Mucosa of descending colon (tissue), 3 donors: ENCODE measurements at regions not wholly inside any gene's neighbourhood (a gene's known extent, or its start where the extent isn't known, plus 50 kb on each side); places are given as distances from the start of the nearest gene placed in this dataset.
"Not testable (repeated sequence)": the region's sequence is repeated elsewhere in the genome, so short reads cannot be mapped to it uniquely, and the experiment has no call there.

ENCODE experiments used
- ATAC-seq: fragments of 200-7000 bp; cut with Tn5 transposase; one replicate; pipeline ENCODE4 v1.9.1; 2020; ENCODE audit warnings: mild to moderate bottlenecking, moderate library complexity
- DNase-seq, 3 donors: peaks; one replicate each; pipeline ENCODE4 v3.0.0-alpha.2; 2020
- H3K36me3 ChIP-seq: fragments of 200-600 bp; one replicate; pipeline ENCODE4 v1.8.0; 2021; ENCODE audit warnings: low read depth, mild to moderate bottlenecking
- H3K4me1 ChIP-seq: fragments of 200-600 bp; one replicate; pipeline ENCODE4 v1.8.0; 2021; ENCODE audit warnings: low read depth, mild to moderate bottlenecking
- H3K4me3 ChIP-seq: fragments of 200-600 bp; one replicate; pipeline ENCODE4 v1.8.0; 2021; ENCODE audit warnings: mild to moderate bottlenecking
- H3K9me3 ChIP-seq: fragments of 200-600 bp; one replicate; pipeline ENCODE4 v1.8.0; 2021; ENCODE audit warnings: mild to moderate bottlenecking
- intact Hi-C, 2 donors: fragments of 100-400 bp; cut with DNase I in 1 of 2; cut with micrococcal nuclease in 1 of 2; formaldehyde crosslinking; loops; one replicate each; pipeline versions ENCODE4 v1.11.0 to v1.11.1; 2022; cut with DNase I, micrococcal nuclease
- TF ChIP-seq, protein P1 (sequence below): fragments of 200-600 bp; IDR thresholded peaks from one replicate; pipeline ENCODE4 v1.8.0; 2022; ENCODE audit warnings: antibody characterized with exemption, mild to moderate bottlenecking
- donor health status: DM: no; HTN: no; CAD: no; lungs with moderate emphysema.
- donor health status: DM: no; HTN: no; CAD: no.
- donor health status: DM: no; HTN: yes; CAD: no.

DNA sequence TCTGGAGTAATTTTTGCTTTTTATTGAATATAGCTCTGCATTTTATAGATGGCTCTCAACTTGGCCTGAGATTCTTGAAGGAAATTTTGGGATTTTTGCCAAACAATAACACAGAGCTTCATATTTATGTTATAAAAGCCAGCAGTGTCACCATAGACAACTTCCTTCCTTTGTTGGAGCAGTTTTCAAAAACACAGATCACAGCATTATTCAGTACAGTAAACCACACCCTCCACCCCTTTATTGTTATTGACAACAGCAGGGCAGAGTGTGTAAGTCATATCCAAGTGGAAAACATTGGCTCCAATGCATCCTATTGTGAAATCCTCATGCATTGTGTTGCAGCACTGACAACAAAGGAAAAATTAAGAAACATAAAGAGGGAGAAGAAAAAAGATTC, 62.6 kb upstream of the PRSS23 start:
- H3K4me3 ChIP-seq, result no peak overlapping the region
- H3K36me3 ChIP-seq, result no peaks in the 10 kb centered on the region
- no peaks in the 10 kb centered on the region for H3K4me1 ChIP-seq
- intact Hi-C loops, result no loop called here
- ATAC-seq (no peak), DNase-seq (no peak)
- no peaks in the 10 kb centered on the region for H3K9me3 ChIP-seq
- TF ChIP-seq, protein P1, sequence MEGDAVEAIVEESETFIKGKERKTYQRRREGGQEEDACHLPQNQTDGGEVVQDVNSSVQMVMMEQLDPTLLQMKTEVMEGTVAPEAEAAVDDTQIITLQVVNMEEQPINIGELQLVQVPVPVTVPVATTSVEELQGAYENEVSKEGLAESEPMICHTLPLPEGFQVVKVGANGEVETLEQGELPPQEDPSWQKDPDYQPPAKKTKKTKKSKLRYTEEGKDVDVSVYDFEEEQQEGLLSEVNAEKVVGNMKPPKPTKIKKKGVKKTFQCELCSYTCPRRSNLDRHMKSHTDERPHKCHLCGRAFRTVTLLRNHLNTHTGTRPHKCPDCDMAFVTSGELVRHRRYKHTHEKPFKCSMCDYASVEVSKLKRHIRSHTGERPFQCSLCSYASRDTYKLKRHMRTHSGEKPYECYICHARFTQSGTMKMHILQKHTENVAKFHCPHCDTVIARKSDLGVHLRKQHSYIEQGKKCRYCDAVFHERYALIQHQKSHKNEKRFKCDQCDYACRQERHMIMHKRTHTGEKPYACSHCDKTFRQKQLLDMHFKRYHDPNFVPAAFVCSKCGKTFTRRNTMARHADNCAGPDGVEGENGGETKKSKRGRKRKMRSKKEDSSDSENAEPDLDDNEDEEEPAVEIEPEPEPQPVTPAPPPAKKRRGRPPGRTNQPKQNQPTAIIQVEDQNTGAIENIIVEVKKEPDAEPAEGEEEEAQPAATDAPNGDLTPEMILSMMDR, result no peak

DNA sequence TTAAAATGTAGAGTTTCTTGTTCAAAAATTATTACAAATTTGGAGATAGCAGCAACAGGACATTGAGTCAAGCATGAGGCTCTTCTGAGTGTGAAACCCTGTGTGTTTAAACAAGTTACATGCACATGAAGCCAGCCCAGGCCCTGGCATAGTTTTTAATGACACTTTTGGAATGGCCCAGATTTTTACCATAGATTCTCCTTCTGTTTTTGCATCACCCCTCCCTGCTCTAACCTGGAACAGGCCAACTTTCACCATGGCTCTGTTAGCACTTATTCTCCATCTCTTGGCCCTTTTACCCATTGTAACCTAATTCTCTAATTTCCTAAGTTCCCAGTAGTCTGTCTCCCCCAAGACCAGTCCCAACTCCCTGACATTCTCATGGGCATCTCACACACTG, 63.1 kb upstream of the PRSS23 start:
- ATAC-seq (no peak), DNase-seq (no peak)
- TF ChIP-seq, protein P1, result no peak
- Histone ChIP-seq H3K4me3 (no peak overlapping the region), H3K9me3 (no peaks in the 10 kb centered on the region), H3K36me3 (no peaks in the 10 kb centered on the region), H3K4me1 (no peaks in the 10 kb centered on the region)
- intact Hi-C loops, result no loop called here

DNA sequence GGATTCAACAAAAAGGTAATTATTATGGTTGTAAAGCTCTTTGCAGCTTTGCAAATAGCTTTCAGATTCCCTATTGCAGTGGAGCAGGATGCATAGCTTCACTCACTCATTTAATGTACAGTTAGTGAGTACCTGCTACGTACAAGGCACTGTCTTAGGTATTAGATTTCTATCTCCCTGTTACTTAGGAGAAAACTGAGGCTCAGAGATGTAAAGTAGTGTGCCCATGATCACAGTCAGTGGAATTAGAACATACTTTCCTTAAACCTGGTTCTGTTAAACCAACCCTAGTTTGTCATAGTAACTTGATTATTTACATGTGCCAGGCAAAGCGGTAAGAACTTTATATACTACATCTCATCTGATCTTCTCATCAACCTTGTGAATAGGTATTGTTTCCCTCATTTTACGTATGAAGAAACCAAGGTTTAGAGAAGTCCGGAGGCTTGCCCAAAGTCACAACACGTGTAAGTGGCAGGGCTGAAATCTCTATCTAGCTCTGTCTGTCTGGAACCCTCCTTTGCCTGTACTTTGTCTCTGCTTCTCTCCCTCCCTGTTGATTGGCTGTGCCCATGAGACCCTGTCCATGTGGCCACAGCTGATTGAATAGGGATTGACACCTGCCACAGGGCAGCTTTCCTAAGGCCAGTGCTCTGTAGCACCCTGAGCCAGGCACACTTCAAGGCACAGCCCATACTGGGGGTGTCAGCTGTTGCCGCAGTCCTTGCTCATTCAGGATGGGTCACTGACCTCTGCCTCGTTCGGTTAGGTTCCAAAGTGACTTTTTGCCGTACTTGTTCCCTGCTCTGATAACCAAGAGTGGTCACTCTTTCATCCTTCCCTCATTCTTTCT, 63.8 kb upstream of the PRSS23 start:
- TF ChIP-seq, protein P1, result no peak
- no peak for ATAC-seq
- H3K36me3 ChIP-seq, result no peaks in the 10 kb centered on the region
- no peaks in the 10 kb centered on the region for H3K4me1 ChIP-seq
- no peak for DNase-seq
- no peaks in the 10 kb centered on the region for H3K9me3 ChIP-seq
- intact Hi-C loops, result no loop called here
- no peak overlapping the region for H3K4me3 ChIP-seq

DNA sequence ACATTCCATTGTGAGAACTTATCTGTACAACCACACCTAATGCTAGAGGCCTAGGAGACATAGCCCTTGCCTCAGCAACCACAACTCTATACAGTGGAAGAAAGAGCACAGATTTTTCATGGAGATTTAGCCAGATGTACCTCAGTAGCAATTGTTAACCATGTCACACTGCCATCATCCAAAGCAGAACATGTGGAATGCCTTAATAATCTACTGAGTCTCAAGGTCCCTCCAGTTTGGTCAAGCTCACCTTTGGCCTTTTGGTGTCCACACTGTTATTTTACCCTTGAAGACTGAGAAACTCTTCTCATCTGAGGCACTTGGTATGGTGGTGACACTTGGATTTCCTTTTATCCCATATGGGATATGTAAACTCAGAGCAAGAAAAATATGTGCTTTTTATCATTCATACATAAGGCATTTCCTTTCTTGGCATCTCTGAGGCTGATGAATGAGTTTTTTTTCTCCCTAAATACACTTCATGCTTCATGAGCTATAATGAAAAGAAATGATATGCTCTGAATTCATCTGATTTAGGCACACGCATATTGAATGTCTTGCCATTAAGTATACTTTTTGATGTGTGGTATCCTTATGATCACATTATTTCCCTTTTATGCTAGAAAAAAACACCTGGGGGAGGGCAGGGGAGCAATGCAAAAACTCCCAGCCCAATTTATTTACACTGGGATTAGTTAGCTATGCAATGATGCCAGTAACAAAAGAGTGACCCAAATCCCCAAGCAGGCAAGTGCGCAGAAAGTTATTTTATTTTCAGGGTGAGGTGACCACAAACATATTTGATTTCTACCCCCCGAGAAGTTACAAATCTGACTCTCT, 63.3 kb upstream of the ME3 start:
- intact Hi-C loops, result no loop called here
- ATAC-seq (no peak), DNase-seq (no peak)
- Histone ChIP-seq H3K4me1 (no peaks in the 10 kb centered on the region), H3K4me3 (no peak overlapping the region), H3K36me3 (no peaks in the 10 kb centered on the region), H3K9me3 (no peaks in the 10 kb centered on the region)
- TF ChIP-seq, protein P1, result no peak

DNA sequence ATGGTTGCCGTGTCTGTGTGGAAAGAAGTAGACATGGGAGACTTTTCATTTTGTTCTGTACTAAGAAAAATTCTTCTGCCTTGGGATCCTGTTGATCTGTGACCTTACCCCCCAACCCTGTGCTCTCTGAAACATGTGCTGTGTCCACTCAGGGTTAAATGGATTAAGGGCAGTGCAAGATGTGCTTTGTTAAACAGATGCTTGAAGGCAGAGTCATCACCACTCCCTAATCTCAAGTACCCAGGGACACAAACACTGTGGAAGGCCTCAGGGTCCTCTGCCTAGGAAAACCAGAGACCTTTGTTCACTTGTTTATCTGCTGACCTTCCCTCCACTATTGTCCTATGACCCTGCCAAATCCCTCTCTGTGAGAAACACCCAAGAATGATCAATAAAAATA, 60.3 kb upstream of the ME3 start:
- H3K4me3 ChIP-seq, H3K36me3 ChIP-seq, H3K4me1 ChIP-seq, DNase-seq, intact Hi-C loops, ATAC-seq, H3K9me3 ChIP-seq: not testable (repeated sequence)

DNA sequence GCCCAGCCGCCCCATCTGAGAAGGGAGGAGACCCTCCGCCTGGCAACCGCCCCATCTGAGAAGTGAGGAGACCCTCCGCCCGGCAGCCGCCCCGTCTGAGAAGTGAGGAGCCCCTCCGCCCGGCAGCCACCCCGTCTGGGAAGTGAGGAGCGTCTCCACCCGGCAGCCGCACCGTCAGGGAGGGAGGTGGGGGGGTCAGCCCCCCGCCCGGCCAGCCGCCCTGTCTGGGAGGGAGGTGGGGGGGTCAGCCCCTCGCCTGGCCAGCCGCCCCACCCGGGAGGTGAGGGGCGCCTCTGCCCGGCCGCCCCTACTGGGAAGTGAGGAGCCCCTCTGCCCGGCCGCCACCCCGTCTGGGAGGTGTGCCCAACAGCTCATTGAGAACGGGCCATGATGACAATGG, 59.9 kb upstream of the ME3 start:
- ATAC-seq, H3K36me3 ChIP-seq, intact Hi-C loops, H3K4me3 ChIP-seq, H3K4me1 ChIP-seq, DNase-seq, H3K9me3 ChIP-seq: not testable (repeated sequence)

DNA sequence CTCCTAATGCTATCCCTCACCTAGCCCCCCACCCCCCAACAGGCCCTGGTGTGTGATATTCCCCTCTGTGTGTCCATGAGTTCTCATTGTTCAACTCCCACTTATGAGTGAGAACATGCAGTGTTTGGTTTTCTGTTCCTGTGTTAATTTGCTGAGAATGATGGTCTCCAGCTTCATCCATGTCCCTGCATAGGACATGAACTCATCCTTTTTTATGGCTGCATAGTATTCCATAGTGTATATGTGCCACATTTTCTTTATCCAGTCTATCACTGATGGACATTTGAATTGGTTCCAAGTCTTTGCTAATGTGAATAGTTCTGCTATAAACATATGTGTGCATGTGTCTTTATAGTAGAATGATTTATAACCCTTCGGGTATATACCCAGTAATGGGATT, 57.2 kb upstream of the ME3 start:
- intact Hi-C loops, H3K9me3 ChIP-seq, H3K4me1 ChIP-seq, DNase-seq, H3K36me3 ChIP-seq, ATAC-seq, H3K4me3 ChIP-seq: not testable (repeated sequence)
